ENCODE measurements at regions not wholly inside any gene's neighbourhood (a gene's known extent, or its start where the extent isn't known, plus 50 kb on each side); places are given as distances from the start of the nearest gene placed in this dataset.

DNA sequence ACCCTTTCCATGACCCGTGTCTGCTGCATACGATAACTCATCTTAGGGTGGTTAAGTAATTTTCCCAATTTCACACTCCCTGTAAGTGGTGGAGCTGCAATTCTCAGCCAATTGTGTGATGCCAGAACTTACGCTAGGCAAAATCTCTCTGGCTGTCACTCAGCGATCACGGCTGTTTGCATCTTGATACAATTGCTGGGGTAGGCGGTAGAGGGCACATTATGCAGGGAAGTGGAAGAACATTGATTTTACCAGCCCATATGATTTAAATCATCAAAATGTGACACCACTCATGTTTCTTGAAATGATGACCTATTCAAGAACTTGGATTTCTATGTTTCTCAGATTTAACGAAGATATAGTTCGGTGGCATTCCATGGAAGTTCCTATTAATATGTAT is 108.7 kb upstream of the ADARB2 start:
- no peak for DNase-seq

DNA sequence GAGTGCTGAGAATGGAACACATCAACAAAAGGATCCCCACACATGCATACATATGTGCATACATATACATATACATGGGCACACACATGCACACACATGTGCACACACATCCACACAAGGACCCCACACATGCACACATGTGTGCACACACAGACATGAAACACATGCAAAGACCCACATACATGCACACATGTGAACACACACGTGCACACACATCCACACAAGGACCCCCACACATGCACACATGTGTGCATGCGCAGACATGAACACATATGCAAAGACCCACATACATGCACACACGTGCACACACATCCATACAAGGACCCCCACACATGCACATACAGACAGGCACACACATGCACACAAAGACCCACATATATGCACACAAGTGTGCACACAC is 104.4 kb upstream of the ADARB2 start:
- no peak for DNase-seq

DNA sequence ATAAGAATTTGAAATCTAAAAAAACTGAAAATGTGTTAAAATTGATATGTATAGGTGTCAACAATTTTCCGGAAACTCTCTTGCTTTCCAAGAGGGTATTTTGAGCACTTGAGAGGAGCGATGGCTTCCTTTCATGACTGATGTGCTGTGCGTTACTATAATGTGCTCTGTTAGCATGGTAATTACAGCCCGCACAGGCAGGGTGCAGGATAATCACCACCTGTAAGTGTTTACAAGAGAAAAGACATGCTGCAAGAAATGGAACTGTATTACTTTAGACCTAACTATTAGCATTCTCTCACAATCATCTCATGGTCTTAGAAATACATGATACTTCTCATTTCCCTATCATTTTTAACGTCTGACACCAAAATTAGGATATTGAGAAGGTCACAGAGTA is 92.4 kb upstream of the ADARB2 start:
- no peak for DNase-seq

DNA sequence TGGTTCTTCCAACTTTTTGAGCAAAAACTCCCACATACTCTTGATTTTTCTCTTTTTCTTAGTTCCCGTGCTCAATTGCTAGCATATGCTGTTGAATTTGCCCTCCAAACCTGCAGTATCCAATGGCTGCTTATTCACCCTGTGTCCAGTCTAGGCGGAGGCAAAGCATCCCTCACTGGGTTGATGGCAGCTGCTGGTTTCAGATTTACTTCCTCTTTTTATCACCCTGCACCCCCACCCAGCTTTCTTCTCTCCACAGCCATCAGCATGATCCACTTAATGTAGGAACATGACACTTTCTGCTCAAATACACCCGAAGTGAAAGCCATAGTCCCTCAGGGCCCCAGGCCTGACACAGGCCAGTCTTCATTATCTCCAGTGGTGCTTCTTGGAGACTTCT is 87.6 kb upstream of the ADARB2 start:
- no peak for DNase-seq

DNA sequence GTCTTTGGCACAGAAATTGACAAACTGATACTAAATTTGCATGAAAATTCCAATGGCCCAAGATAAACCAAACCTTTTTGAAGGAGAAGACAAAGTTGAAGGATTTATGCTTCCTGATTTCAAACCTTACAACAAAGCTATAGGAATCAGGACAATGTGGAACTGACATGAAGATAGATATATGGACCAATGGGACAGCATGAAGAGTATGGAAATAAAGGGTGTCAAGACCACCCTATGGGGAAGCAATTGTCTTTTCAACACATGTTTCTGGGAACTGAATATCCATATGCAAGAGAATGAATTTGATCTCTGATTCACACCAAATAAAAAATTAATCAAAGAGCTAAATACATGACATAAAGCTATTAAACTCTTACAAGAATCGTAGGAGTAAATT is 77.2 kb upstream of the ADARB2 start:
- no peak for DNase-seq

DNA sequence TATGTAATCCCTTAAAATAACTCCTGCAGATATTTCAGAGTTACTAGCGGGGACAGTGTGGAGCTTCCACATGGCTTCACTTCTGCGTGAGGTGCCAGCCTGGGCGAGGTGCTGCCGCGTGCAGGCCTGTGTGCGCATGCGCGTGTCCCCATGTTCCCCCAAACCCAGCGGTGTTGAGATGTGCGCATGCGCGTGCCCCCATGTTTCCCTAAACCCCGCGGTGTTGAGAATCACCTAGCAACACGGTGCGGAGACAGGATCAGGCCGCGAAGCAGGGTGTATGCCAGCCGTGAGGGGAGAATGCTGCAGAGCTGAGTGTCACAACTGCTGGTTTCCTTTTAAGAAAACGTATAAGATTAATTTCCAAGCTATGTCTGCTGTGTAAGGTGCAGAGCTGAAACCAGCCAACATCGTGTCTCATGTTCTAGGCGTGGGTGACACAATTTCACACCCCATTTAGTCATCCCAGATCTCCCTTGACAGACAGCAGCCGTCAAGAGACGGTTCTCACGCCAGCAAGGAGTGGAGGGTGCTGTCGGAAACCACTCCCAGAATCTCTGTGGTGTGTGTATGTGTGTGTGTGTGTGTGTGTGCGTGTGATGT is 71.9 kb upstream of the ADARB2 start:
- no peak for DNase-seq

DNA sequence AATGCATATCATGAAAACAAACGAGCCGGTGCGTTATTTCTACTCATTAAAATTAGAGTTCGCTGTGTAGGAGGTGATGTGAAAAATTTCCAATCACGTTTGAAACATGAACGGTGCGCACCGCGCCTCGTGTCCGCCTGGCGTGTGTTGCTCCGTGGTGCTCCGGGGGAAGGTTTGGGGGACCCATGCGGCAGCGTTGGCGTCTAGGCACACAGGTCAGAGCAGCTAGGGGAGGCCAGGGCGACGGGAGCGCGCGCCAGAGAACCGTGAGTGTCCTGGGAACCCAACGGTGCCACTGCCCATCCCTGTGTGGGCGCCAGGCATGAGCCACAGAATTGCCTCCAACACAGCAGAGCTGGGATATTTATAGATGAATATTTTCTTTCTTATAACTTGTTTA is 70.6 kb upstream of the ADARB2 start:
- no peak for DNase-seq

DNA sequence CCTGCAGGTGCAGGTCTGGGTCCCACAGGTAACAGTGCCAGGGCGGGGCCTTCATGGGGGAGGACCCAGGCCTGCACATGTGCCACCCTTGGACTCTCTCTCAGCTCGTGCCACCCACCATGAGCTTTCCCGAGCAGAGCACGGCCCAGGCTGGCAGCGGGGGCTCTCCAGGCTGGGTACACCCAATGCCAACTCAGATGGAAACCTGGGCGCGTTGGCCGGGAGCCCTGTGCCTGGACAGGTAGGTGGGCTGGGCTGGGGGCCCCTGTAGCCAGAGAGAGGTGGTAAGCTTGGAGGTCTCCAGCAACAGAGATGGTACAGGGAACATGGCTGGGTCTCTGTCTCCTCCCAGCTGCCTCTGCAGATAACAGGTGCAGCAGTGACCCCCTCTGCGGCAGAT is 69.9 kb upstream of the ADARB2 start:
- no peak for DNase-seq

DNA sequence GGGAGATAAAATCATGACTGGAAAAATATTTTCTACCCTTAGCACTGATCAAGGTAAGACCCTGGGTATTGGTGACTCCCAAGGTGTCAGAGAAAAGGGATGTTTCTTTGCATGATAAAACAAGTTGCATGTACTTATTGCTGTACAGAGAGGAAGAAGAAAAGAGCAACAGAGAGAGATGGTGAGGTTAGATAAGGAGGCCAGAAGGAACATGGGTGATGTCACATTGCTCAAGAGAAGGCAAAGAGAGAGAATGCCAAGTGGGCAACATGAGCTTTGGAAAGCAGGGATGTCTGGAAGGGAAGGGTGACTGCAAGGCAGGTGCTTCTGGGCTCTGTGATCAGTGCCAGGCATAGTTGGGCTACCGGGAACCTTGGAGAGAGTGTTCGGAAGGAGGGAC is 65.1 kb upstream of the ADARB2 start:
- DNase-seq = no peak

DNA sequence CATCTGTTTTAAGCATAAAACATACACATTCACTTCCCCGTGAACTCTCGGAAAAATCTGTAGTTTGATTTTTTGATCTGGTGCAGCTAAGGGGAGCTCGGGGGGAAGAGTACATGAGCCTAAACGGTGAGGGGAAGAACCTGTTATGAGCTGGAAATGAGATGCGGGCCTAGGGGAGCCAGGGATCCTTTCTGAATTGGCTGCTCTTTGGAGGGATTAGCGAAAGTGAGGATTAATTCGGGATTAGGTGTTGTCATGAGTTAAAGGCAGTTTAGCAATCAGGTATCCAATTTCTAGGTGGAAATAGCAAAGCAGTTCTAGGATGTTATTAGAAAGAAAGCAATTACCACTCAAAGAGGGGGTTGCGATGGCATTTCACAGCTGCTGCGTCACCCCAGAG is 51.1 kb upstream of the ADARB2 start:
- no peak for DNase-seq

Measured in stimulated activated CD4-positive, alpha-beta T cell treated with anti-CD3 and anti-CD28 coated beads, Interleukin-4, amount 100 ng/mL, for 4 hours (primary cell).